GM21423 (cell line): ENCODE measurements at regions not wholly inside any gene's neighbourhood (a gene's known extent, or its start where the extent isn't known, plus 50 kb on each side); places are given as distances from the start of the nearest gene placed in this dataset.
"Not testable (repeated sequence)": the region's sequence is repeated elsewhere in the genome, so short reads cannot be mapped to it uniquely, and the experiment has no call there.

Source experiments
- ATAC-seq: cut with Tn5 transposase; IDR thresholded peaks from one replicate; pipeline ENCODE4 v1.9.1; 2021; ENCODE audit warnings: mild to moderate bottlenecking, moderate library complexity; ENCODE audit not compliant: unreplicated experiment

GRCh38 chr3:110644203-110644602 lies 427.4 kb upstream of the NECTIN3 start:
- no peak for ATAC-seq

DNA sequence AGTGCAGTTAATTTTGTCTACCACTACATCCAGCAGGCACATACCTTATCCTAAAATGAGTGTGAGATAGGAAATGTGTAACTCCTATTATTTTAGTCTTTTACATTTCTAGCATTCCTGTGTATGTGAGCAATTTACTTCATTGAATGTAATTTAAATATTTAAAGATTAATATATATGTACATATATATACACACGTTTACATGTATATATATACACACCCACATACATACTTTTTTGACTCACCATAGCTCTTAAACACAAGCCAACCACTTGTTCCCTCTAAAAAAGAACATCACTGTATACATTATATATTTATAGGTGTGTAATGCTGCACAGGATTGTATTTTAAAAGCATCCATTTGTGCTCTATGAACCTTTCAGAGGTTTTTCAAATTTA lies 425.6 kb upstream of the NECTIN3 start:
- no peak for ATAC-seq

- ATAC-seq, result no peak
Measured at GRCh38 chr3:110646496-110646895, 425.1 kb upstream of the NECTIN3 start.

DNA sequence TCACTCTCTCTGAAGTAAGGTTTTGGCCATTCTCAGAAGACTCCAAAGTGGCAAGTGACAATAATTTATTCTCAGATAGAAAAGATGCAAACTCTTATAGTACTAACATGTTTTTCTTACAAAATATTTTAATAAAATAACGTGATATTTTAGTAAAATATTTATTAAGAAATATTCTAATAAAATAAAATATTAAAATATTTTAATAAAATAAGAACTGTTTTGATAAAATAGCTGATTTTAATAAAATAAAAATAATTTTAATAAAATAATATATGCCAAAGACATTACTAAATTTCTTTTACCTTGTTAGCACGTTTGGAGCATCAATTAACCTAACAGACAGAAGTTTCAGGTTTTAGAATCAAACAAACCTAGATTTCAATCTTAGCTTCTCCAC lies 424.0 kb upstream of the NECTIN3 start:
- ATAC-seq, result no peak

DNA sequence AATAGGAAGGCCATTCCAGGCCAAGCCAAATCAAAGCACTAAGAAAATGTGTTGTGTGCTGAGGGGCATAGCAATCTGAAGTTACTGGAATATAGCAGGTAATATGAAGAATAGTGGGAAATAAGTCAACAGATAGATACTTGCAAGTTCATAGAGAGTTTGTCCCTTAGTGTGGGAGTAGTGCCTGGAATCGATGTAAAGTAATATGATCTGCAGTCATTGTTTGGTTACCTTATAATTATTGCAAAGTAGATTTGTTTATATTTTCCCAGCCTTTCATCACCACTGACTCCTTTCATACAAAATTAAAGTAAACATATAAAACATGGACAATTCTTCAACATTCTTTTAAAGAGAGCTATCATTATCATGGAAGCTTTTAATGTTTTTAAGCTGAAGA lies 420.9 kb upstream of the NECTIN3 start:
- no peak for ATAC-seq

DNA sequence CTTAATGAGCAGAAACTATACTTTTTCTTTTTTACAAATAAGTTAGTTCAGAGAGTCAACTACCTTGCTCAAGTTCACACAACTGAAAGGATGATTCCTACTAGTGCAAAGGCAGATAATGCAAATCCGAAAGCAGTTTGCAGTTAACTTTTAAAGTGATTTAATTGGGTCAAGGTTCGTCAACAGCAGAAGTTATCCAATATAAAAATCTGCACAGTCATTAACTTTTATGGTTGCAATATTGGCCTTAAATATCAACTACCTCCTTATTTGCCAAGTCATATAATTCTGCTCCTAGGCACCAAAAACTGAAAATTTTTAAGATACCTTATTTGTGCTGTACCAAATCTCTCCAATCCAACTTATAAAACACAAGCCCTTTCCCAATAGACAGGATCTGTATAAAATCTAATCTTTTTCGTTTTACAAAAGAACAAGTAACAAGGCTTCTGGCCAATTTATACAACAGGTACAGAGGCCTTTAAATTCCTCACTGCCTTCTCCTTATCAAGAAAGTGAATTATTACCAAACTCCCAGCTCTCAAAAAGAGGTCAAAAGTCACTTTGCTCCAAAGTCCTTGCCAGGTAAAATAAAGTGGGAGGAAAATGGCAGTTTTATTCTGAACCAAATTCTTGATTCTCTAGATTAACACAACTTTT lies 416.6 kb upstream of the NECTIN3 start:
- no peak for ATAC-seq

- ATAC-seq, result no peak
Measured at GRCh38 chr3:110656394-110657025, 415.1 kb upstream of the NECTIN3 start.

DNA sequence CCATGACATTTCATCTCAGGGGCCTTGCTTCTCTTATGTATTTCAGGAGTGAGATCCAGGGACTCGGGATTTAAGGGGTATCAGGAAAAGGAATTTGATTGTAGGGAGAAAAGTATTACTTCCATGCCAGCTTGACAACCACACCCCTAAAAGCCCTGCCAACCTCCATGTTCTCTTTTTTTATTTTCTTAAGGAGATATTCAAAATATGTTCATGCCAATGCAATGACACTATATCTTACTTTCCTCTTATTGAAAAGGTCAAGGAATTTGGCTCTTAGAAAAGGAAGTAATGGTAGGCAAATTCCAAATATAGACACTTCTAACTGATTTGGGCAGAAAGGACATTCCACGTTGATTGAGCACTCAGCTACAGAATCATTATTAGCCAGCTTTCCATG lies 407.5 kb upstream of the NECTIN3 start:
- no peak for ATAC-seq

DNA sequence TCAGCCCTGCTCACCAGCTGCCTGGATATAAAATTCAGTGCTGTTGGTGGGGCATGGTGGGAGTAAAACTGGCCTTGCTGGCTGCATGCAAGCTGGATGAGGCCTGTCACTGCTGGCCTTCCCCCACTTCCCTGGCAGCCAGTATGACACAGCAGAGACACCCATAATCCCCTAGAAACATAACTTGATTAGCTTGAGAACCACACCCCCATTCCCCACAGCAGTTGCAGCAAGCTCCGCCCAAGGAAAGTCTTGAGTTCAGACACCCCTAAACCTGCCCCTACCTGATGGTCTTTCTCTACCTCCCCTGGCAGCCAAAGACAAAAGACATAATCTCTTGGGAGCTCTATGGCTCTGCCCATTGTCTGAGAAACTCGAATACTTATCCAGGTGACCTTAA lies 405.1 kb upstream of the NECTIN3 start:
- ATAC-seq, result no peak

GRCh38 chr3:110667216-110667615 lies 404.4 kb upstream of the NECTIN3 start:
- ATAC-seq, result no peak

GRCh38 chr3:110670407-110670806 lies 401.2 kb upstream of the NECTIN3 start:
- ATAC-seq, result no peak

DNA sequence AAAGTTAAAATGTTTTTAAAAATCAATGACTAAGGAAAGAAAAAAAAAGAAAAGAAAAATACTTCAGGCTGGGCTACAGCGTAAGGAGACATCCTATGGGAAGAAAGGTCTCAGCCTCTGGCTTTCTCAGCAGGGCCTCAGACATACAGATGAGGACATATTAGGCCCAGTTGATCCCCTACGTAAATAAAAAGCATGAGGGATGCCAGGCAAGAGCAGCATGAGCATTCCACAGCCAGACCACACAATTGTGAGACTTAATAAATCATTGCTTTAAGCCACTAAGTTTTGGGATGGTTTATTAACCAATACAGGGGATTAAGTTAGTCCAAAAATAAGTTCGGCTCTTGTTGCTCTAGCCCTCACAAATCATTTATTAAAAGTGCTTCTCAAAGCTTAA lies 394.1 kb upstream of the NECTIN3 start:
- no peak for ATAC-seq

DNA sequence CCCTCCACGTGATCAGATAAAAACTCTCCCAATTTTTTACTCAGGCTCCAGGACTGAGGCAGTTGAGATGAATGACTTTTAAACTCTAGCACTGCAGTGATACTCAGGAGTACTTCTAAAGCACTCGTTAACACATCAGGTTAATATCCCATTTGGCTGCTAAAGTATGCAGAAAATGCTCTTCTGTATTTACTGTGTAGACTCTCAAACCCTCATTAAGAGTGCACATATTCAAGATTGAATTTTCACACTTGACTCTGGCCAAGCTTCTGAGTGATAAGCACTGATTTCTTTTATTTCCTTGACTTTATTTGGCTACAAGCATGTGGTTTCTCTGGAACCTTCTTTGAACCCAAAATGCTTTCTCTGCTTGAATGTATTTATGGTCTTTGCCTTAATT lies 392.3 kb upstream of the NECTIN3 start:
- ATAC-seq, result no peak

DNA sequence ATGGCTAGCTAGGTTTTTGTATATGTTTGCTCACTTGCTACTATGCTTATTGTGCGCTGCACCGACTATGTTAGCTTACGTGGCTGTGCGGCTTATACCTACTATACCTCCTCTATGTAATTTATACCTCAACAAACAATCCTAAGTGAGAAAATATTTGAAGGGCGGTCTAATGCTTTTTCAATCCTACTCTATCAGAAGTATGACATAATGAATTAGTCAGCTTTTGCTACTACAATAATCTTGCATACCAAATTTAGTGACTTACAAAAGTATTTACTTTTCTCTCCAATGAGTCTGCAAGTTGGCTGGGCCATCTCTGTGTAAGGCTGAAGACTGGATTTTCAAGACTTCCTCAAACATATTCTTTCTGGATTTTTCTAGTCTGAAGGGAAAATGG lies 391.2 kb upstream of the NECTIN3 start:
- ATAC-seq, result no peak

GRCh38 chr3:110684466-110684865 lies 387.1 kb upstream of the NECTIN3 start:
- no peak for ATAC-seq

DNA sequence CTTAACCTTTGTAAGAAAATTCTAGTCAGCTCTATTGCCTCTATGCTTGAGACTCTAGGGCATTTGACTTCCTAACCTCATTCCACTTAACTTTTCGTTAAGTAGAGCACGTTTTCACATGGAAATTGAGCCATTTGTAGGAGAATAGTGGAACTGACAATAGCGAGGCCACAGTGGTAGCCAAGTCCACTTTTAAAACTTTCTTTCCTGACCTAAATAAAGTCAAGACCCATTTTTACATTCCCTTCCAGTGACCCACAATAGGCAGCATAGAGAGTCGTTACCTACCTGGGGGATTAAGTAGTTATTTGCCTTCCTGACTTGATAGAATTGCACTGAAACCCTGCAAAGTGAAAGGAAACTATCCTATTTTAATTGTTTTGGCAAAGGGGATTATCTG lies 386.0 kb upstream of the NECTIN3 start:
- no peak for ATAC-seq

DNA sequence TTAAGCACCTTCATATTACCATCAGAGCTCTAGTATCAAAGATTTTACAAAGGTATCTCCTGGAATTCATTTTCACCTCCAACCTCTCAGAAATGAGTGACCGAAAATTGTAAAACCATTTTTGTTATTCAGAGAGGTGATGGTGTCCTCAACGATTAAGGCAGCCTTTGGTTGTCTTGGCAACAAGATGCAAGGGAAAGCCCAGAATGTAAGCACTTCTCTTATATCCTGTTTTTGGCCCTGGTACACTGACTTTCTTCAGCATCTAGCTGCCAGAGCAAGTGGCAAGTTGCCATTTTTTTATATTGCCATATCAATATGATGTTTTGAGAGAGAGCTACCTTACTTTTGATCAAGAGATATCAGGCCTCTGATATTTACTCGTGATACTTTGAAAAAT lies 384.9 kb upstream of the NECTIN3 start:
- ATAC-seq, result no peak

GRCh38 chr3:110687138-110687537 lies 384.5 kb upstream of the NECTIN3 start:
- no peak for ATAC-seq

GRCh38 chr3:110697961-110698360 lies 373.7 kb upstream of the NECTIN3 start:
- no peak for ATAC-seq

- not testable (repeated sequence) for ATAC-seq
Measured at GRCh38 chr3:110704332-110704731, 367.3 kb upstream of the NECTIN3 start.

- no peak for ATAC-seq
Measured at GRCh38 chr3:110708156-110708555, 363.5 kb upstream of the NECTIN3 start.

DNA sequence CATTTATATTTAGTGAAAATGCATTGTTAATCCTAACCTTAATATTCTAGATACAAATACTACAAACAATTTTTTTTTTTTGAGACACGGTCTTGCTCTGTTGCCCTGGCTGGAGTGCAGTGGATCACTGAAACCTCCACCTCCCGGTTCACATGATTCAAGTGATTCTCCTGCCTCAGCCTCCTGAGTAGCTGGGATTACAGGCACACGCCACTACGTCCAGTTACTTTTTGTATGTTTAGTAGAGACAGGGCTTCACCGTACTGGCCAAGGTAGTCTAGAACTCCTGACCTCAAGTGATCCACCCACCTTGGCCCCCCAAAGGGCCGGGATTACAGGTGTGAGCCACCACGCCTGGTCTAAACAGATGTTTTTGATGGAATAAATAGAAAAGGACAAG lies 361.5 kb upstream of the NECTIN3 start:
- ATAC-seq, result no peak

DNA sequence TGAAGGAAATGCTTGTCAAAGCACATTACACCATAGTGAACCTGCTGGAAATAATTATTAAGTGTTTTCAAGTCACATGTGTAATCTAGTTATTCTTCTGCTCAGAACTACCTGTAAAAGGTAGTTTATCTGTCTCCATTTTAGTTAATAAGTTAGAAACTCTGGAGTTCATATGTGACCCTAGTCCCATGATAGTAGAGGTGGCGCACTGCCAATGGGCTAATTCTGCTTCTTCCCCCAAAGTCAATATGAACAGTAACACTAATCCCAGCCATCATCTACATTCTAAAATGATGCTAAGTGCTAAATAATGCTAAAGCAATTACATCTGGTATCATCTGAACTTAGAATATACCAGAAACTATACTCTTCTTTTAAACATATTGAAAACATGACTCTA lies 361.0 kb upstream of the NECTIN3 start:
- ATAC-seq, result no peak
